A673 (cell line): ENCODE measurements at regions not wholly inside any gene's neighbourhood (a gene's known extent, or its start where the extent isn't known, plus 50 kb on each side); places are given as distances from the start of the nearest gene placed in this dataset.

Experiments used
- BruUV-seq: library from RNA; stranded (reverse); fragments of 400-500 nt; replicated peaks from 2 replicates; lab custom pipeline; 2021; lab: Mats Ljungman, UMichigan
- CTCF ChIA-PET: fragments of 300-600 bp; sonication (Branson Sonifier 250); formaldehyde crosslinking; loops from one replicate; lab custom pipeline; 2022; ENCODE audit warnings: antibody characterized with exemption; lab: Charles Lee
- POLR2A ChIA-PET: fragments of 300-600 bp; sonication (Branson Sonifier 250); formaldehyde crosslinking; loops from one replicate; lab custom pipeline; 2022; ENCODE audit warnings: antibody characterized with exemption; ENCODE audit not compliant: low non-redundant PET; lab: Charles Lee
- DNase-seq: peaks from one replicate; pipeline ENCODE4 v3.0.0-alpha.2; 2015; ENCODE audit warnings: low spot score
- H3K27ac ChIP-seq: fragments of 200-600 bp; sonication (generic); 2 replicates; pipeline ENCODE4 v1.5.1; 2016; ENCODE audit warnings: mixed run types, low read depth, mild to moderate bottlenecking, mixed read lengths, antibody characterized with exemption, low read length; ENCODE audit not compliant: poor library complexity, severe bottlenecking
- H3K27me3 ChIP-seq: fragments of 200-600 bp; sonication (generic); replicated peaks from 2 replicates; pipeline ENCODE4 v1.6.1; 2017; ENCODE audit warnings: mixed run types, low read depth, mild to moderate bottlenecking, mixed read lengths, antibody characterized with exemption, low read length; ENCODE audit not compliant: insufficient read depth, poor library complexity
- H3K36me3 ChIP-seq: fragments of 200-600 bp; sonication (generic); 2 replicates; pipeline ENCODE4 v1.6.1; 2016; ENCODE audit warnings: mixed run types, mild to moderate bottlenecking, mixed read lengths, antibody characterized with exemption, low read length; ENCODE audit not compliant: insufficient read depth, poor library complexity, severe bottlenecking
- H3K4me1 ChIP-seq: fragments of 200-600 bp; sonication (generic); 2 replicates; pipeline ENCODE4 v1.6.1; 2017; ENCODE audit warnings: mixed run types, mild to moderate bottlenecking, mixed read lengths, antibody characterized with exemption, low read length; ENCODE audit not compliant: insufficient read depth, poor library complexity, severe bottlenecking
- H3K4me3 ChIP-seq: fragments of 200-600 bp; sonication (generic); 2 replicates; pipeline ENCODE4 v1.5.1; 2016; ENCODE audit warnings: low read depth, mixed run types, mild to moderate bottlenecking, mixed read lengths, low read length; ENCODE audit not compliant: poor library complexity, severe bottlenecking
- H3K9me3 ChIP-seq: fragments of 200-600 bp; sonication (generic); 2 replicates; pipeline ENCODE4 v1.6.1; 2016; ENCODE audit warnings: mixed run types, low read depth, mild to moderate bottlenecking, mixed read lengths, antibody characterized with exemption, low read length; ENCODE audit not compliant: poor library complexity, severe bottlenecking
- EZH2 ChIP-seq: fragments of 200-600 bp; sonication (generic); IDR thresholded peaks from 2 replicates; pipeline ENCODE4 v1.6.1; 2017; ENCODE audit warnings: borderline replicate concordance, low read depth, mild to moderate bottlenecking, mixed read lengths, antibody characterized with exemption, low read length; ENCODE audit not compliant: poor library complexity, severe bottlenecking
- intact Hi-C: fragments of 100-400 bp; cut with micrococcal nuclease; formaldehyde crosslinking; loops from one replicate; pipeline ENCODE4 v1.10.0; 2022; ENCODE audit not compliant: unreplicated experiment
- TF ChIP-seq, protein P1 (sequence below): fragments of 300-800, 200-600 bp; sonication (generic); conservative IDR thresholded peaks from 2 replicates; pipeline ENCODE4 v1.5.1; 2017; ENCODE audit warnings: low read depth, mild to moderate bottlenecking, antibody characterized with exemption, low read length, moderate library complexity, mixed read lengths

GRCh38 chr4:138076561-138076960, 165.6 kb downstream of the SLC7A11 start:
- CTCF ChIA-PET, result no interaction called here

DNA sequence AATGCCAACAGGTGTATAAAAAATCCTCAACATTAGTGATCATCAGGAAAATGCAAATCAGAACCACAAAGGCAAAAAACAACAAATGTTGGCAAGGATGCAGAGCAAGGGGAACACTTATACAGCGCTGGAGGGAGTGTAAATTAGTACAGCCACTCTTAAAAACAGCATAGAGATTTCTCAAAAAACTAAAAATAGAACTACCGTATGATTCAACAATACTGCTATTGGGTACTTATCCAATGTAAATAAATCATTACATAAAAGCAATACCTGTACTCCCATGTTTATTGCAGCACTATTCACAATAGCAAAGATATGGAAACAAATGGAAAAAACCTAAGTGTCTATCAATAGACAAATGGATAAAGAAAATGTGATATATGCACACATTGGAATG, 171.3 kb downstream of the SLC7A11 start:
- Histone ChIP-seq H3K4me3 (no peak overlapping the region), H3K9me3 (no peaks in the 10 kb centered on the region), H3K4me1 (no peaks in the 10 kb centered on the region), H3K27me3 (no peaks in the 10 kb centered on the region), H3K27ac (no peak overlapping the region), H3K36me3 (no peaks in the 10 kb centered on the region)
- CTCF ChIA-PET, result no interaction called here
- POLR2A ChIA-PET, result no interaction called here
- intact Hi-C loops, result no loop called here
- TF ChIP-seq EZH2, result no peak
- TF ChIP-seq, protein P1, sequence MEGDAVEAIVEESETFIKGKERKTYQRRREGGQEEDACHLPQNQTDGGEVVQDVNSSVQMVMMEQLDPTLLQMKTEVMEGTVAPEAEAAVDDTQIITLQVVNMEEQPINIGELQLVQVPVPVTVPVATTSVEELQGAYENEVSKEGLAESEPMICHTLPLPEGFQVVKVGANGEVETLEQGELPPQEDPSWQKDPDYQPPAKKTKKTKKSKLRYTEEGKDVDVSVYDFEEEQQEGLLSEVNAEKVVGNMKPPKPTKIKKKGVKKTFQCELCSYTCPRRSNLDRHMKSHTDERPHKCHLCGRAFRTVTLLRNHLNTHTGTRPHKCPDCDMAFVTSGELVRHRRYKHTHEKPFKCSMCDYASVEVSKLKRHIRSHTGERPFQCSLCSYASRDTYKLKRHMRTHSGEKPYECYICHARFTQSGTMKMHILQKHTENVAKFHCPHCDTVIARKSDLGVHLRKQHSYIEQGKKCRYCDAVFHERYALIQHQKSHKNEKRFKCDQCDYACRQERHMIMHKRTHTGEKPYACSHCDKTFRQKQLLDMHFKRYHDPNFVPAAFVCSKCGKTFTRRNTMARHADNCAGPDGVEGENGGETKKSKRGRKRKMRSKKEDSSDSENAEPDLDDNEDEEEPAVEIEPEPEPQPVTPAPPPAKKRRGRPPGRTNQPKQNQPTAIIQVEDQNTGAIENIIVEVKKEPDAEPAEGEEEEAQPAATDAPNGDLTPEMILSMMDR, result no peak
- BruUV-seq, result no TSS peak
- DNase-seq, result no peak

More at GRCh38 chr4:138076561-138076960, 165.6 kb downstream of the SLC7A11 start:
- intact Hi-C loops, result no loop called here
- no peak for DNase-seq
- POLR2A ChIA-PET, result no interaction called here
- H3K4me1 ChIP-seq, result peaks cover under 1% of the 10 kb centered on the region
- H3K27ac ChIP-seq, result no peak overlapping the region
- no peaks in the 10 kb centered on the region for H3K9me3 ChIP-seq
- no TSS peak for BruUV-seq
- TF ChIP-seq EZH2, result no peak
- TF ChIP-seq, protein P1, result no peak
- no peak overlapping the region for H3K4me3 ChIP-seq
- H3K27me3 ChIP-seq, result no peaks in the 10 kb centered on the region
- no peaks in the 10 kb centered on the region for H3K36me3 ChIP-seq

DNA sequence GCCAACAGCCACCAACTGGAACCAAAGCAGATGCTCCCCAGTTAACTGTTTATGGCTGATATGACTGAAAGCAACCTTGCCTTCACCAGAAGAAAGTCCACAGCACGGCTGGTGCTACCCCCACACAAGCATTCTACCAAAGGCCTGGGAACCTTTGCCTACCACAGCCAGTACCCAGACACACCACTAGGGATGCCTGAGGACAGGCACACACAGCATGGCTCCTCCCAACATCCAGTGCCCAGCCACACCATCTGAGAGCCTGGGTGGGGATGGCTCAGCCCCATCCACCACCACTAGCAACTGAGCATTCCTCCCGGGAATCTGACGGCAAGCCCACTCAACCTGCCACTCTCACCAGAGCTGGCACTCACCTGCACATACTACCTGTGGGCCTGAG, 178.6 kb downstream of the SLC7A11 start:
- Histone ChIP-seq H3K36me3 (no peaks in the 10 kb centered on the region), H3K9me3 (no peaks in the 10 kb centered on the region), H3K4me3 (no peak overlapping the region), H3K4me1 (no peaks in the 10 kb centered on the region), H3K27me3 (no peaks in the 10 kb centered on the region), H3K27ac (no peak overlapping the region)
- no peak for DNase-seq
- ChIA-PET CTCF (no interaction called here), POLR2A (no interaction called here)
- TF ChIP-seq, protein P1, result no peak
- no peak for TF ChIP-seq EZH2
- intact Hi-C loops, result no loop called here
- BruUV-seq, result no TSS peak
